ENCODE measurements at regions not wholly inside any gene's neighbourhood (a gene's known extent, or its start where the extent isn't known, plus 50 kb on each side); places are given as distances from the start of the nearest gene placed in this dataset.

- TF ChIP-seq CTCF (conservative IDR thresholded peaks at IDR 0.05; ENCODE audit: low read depth, low read length), result no peak
- H3K27me3 ChIP-seq (ENCODE audit: insufficient read depth, low read depth), result no peaks in the 10 kb centered on the region
- H2AFZ ChIP-seq (ENCODE audit: low read depth), result no peak overlapping the region
- H3K4me3 ChIP-seq (IDR thresholded peaks at IDR 0.05; ENCODE audit: insufficient read depth, low read depth, low read length), result no peak overlapping the region
- no peaks in the 10 kb centered on the region for H3K79me2 ChIP-seq (ENCODE audit: insufficient read depth, low read depth)
- no peaks in the 10 kb centered on the region for H4K20me1 ChIP-seq (ENCODE audit: insufficient read depth)
- no peaks in the 10 kb centered on the region for H3K36me3 ChIP-seq (ENCODE audit: insufficient read depth)
- H3K27ac ChIP-seq, result peak overlapping the region; percentile 49
- H3K4me1 ChIP-seq (ENCODE audit: low read depth, poor library complexity, severe bottlenecking), result peaks cover 33% of the 10 kb centered on the region
- no peak overlapping the region for H3K9ac ChIP-seq
- H3K4me2 ChIP-seq, result peak overlapping the region; percentile 49; the same call in 1 of the 2 replicates
These were observed 97.0 kb upstream of the TRIM2 start for GRCh38 chr4:153107246-153107645.

GRCh38 chr4:153109296-153109849, 94.9 kb upstream of the TRIM2 start:
- Histone ChIP-seq H3K4me1 (ENCODE audit: low read depth, poor library complexity, severe bottlenecking) (peaks cover 52% of the 10 kb centered on the region), H3K27ac (no peak overlapping the region), H4K20me1 (ENCODE audit: insufficient read depth) (no peaks in the 10 kb centered on the region), H3K27me3 (ENCODE audit: insufficient read depth, low read depth) (no peaks in the 10 kb centered on the region), H3K4me3 (IDR thresholded peaks at IDR 0.05; ENCODE audit: insufficient read depth, low read depth, low read length) (no peak overlapping the region), H2AFZ (ENCODE audit: low read depth) (no peak overlapping the region), H3K9ac (no peak overlapping the region), H3K4me2 (no peak overlapping the region), H3K79me2 (ENCODE audit: insufficient read depth, low read depth) (no peaks in the 10 kb centered on the region), H3K36me3 (ENCODE audit: insufficient read depth) (no peaks in the 10 kb centered on the region)
- TF ChIP-seq CTCF (conservative IDR thresholded peaks at IDR 0.05; ENCODE audit: low read depth, low read length), result no peak

GRCh38 chr4:153110739-153111138, 93.5 kb upstream of the TRIM2 start:
- Histone ChIP-seq H3K9ac (no peak overlapping the region), H4K20me1 (ENCODE audit: insufficient read depth) (no peaks in the 10 kb centered on the region), H3K27ac (no peak overlapping the region), H3K79me2 (ENCODE audit: insufficient read depth, low read depth) (no peaks in the 10 kb centered on the region), H3K36me3 (ENCODE audit: insufficient read depth) (no peaks in the 10 kb centered on the region), H3K4me2 (no peak overlapping the region), H3K27me3 (ENCODE audit: insufficient read depth, low read depth) (no peaks in the 10 kb centered on the region), H2AFZ (ENCODE audit: low read depth) (no peak overlapping the region), H3K4me3 (IDR thresholded peaks at IDR 0.05; ENCODE audit: insufficient read depth, low read depth, low read length) (no peak overlapping the region), H3K4me1 (ENCODE audit: low read depth, poor library complexity, severe bottlenecking) (peaks cover 66% of the 10 kb centered on the region)
- TF ChIP-seq CTCF (conservative IDR thresholded peaks at IDR 0.05; ENCODE audit: low read depth, low read length), result no peak

GRCh38 chr4:153111426-153112040, 92.7 kb upstream of the TRIM2 start:
- Histone ChIP-seq H3K27ac (peak overlapping the region; percentile 21; the same call in 1 of the 2 replicates), H3K79me2 (ENCODE audit: insufficient read depth, low read depth) (no peaks in the 10 kb centered on the region), H2AFZ (ENCODE audit: low read depth) (no peak overlapping the region; the same call in 1 of the 2 replicates), H3K27me3 (ENCODE audit: insufficient read depth, low read depth) (no peaks in the 10 kb centered on the region), H3K4me3 (IDR thresholded peaks at IDR 0.05; ENCODE audit: insufficient read depth, low read depth, low read length) (no peak overlapping the region), H4K20me1 (ENCODE audit: insufficient read depth) (no peaks in the 10 kb centered on the region), H3K4me2 (peak overlapping the region; percentile 43; the same call in 1 of the 2 replicates), H3K9ac (no peak overlapping the region), H3K36me3 (ENCODE audit: insufficient read depth) (no peaks in the 10 kb centered on the region), H3K4me1 (ENCODE audit: low read depth, poor library complexity, severe bottlenecking) (peaks cover 68% of the 10 kb centered on the region)
- TF ChIP-seq CTCF (conservative IDR thresholded peaks at IDR 0.05; ENCODE audit: low read depth, low read length), result no peak
